GM19467 (cell line): ENCODE measurements at regions not wholly inside any gene's neighbourhood (a gene's known extent, or its start where the extent isn't known, plus 50 kb on each side); places are given as distances from the start of the nearest gene placed in this dataset.

Experiments
- ATAC-seq: cut with Tn5 transposase; IDR thresholded peaks from one replicate; pipeline ENCODE4 v1.9.1; 2021; ENCODE audit warnings: mild to moderate bottlenecking, moderate library complexity; ENCODE audit not compliant: unreplicated experiment

- no peak for ATAC-seq
Measured at GRCh38 chr2:129740504-129740903, 239.0 kb upstream of the RAB6C start.

GRCh38 chr2:129741165-129741564 lies 238.3 kb upstream of the RAB6C start:
- no peak for ATAC-seq

- no peak for ATAC-seq
Measured at GRCh38 chr2:129741623-129742022, 237.8 kb upstream of the RAB6C start.

DNA sequence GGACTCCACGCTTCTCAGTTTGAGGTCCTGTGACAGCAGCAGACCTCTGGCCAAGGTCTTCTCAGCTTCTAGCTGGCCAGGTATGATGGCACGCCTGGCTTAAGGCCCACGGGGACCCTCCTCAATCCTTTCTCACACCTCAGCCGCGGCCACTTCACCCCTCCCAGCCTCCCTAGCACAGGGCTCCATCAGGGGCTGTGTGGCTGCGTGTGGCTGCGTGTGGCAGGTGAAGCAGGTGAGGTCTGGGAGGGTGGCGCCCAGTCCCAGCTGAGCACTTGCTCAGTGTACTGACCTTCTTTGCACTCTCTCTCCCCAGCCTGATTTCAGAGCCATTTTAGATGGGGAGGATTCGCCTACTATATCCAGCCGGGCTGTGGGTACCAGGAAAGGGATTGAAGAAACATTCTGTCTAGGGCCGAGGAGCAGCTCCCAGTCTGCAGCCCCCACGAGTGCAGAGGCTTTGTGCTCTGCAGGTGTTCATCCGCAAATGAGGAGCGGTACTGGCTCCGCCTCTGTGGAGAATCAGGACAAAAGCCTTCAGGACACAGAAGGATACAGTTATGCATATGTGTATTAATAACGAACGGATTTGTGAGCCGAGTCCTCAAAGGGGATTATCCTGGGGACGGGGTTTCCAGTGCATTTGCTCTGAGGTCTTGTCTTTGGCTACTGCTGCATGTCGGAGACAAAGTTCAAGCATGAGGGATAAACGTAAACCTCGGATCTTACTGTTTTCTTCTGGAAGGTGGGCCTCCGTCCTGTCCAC lies 236.9 kb upstream of the RAB6C start:
- no peak for ATAC-seq

GRCh38 chr2:129744141-129744540 lies 235.3 kb upstream of the RAB6C start:
- no peak for ATAC-seq

DNA sequence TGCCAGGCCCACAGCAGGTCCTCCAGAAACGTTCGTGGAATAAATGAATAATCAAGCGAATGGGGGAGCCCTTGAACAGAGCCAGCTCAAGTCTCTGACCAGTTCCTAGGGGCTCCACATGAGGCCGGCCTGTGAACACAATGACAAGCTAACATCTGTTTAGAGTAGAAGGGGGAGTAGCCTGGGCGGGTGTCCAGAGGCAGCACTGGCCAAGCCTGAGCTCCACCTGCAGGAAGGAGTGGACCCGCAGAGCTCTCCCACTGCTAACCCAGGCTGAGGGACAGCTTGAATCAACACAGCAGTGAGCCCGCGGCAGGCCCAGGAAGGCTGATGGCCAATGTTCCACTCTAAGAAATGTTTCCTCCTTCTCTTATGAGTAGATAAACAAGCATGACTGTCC lies 234.8 kb upstream of the RAB6C start:
- no peak for ATAC-seq

- no peak for ATAC-seq
Measured at GRCh38 chr2:129747500-129748125, 231.9 kb upstream of the RAB6C start.

DNA sequence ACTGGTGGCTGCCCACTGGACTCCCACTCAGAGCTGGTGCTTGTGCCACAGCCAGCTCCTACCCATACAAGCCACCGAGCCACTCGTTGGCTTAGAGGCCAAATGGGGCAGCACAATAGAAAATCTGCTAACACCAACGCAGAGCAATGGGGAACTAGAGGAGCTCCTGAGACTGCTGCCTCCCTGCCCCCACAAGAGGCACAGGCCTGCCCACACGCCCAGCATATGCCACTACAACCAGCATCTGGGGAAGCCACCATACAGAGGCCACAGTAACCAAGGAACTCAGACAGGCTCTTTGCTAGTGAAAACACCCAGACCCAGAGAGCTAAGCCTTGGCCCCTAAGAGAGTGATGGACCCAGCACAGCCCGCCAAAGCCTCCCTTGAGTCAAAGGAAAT lies 231.2 kb upstream of the RAB6C start:
- ATAC-seq, result no peak

- no peak for ATAC-seq
Measured at GRCh38 chr2:129748653-129749052, 230.8 kb upstream of the RAB6C start.

- ATAC-seq, result no peak
Measured at GRCh38 chr2:129751409-129751808, 228.1 kb upstream of the RAB6C start.

GRCh38 chr2:129752176-129752575 lies 227.3 kb upstream of the RAB6C start:
- no peak for ATAC-seq

- no peak for ATAC-seq
Measured at GRCh38 chr2:129752686-129753085, 226.8 kb upstream of the RAB6C start.

GRCh38 chr2:129753261-129753660 lies 226.2 kb upstream of the RAB6C start:
- no peak for ATAC-seq

- ATAC-seq, result no peak
Measured at GRCh38 chr2:129754421-129754820, 225.0 kb upstream of the RAB6C start.

DNA sequence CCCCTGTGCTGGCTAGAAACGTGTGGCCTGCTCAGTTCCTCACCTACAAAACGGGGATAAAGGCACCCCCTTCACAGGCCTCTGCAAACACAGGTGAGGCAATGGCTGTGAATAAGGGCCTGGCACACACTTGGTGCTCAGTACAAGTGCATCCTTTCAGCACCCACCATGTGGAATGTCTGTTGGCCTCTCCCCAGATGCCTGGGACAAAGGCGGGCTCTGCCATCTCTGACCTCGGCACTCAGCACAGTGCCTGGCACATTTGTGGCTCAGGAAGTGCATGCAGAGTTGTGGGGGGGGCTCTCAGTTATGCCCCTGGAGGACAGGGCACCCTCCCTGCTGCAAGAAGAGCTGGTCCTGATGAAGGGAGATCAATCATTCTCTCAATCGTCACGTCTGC lies 224.6 kb upstream of the RAB6C start:
- no peak for ATAC-seq

DNA sequence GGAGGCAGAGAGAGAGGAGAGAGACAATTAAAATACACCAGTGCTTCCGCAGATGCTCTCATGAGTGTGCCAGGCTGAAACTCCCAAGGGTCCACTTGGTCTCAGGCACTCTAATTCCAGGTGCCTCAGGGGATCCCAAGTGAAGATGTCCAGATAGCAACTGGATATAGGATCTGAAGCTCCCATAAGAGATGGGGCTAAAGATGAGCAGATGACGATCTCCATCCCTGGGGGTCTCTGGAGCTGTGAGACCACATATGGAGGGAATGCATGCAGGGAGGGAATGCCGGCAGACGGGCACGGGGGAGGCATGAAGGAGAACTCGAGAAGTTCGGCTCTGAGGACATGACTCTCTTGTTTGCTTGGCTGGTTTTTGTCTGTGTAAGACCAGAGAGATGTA lies 223.7 kb upstream of the RAB6C start:
- ATAC-seq, result no peak

DNA sequence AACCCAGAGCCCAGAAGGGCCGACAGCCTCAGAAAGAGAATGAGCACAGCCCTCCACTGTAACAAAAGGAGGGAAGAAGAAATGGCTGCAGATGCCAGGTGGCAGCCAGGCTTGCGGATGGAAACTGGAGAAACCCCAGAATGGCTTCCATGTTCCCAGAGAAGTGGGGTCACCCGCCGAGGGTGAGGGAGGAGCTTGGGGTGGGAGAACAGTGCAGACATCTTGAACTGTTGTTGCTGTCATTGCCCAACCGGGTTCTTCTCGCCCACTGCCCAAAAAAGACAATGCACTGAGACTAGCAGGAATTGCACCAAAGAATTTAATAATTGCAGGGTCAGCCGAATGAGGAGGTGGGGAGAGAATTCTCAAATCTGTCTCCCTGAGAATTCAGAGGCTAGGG lies 223.2 kb upstream of the RAB6C start:
- ATAC-seq, result no peak

DNA sequence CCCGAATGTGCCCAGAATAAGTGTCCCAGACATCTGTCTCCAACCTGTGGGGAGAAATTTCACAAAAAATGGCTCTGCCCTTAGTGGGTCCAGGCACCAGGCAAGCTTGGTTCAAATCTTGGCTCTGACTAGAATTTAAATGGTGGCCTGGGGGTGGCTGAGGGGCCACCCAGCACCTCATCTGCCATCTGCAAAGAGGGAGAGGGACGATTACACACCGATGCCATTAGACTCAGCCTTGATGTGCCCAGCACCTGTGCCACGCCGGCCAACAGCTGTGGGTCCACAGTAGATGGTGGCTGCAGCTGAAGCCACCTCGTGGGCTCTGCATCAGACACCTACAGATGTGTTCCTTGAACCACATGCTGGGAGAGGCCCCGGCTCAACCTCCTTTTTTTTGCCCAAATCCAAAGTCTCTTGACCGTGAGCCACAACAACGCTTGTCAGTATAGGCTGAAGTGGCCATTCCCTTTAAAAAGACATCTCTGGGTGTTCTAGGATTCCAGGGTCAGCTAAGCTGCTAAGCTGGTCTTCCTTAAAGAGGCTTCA lies 222.0 kb upstream of the RAB6C start:
- ATAC-seq, result no peak

GRCh38 chr2:129757915-129758783 lies 221.3 kb upstream of the RAB6C start:
- ATAC-seq, result no peak

GRCh38 chr2:129758784-129759471 lies 220.5 kb upstream of the RAB6C start:
- no peak for ATAC-seq

- ATAC-seq, result no peak
Measured at GRCh38 chr2:129759472-129760010, 219.9 kb upstream of the RAB6C start.
